ACC112 (cell line): ENCODE measurements at regions not wholly inside any gene's neighbourhood (a gene's known extent, or its start where the extent isn't known, plus 50 kb on each side); places are given as distances from the start of the nearest gene placed in this dataset.

Experiments
- H2AFZ ChIP-seq: fragments of 200-600 bp; sonication (generic); one replicate; pipeline ENCODE4 v1.6.0; 2017; ENCODE audit warnings: antibody characterized with exemption, low read length; ENCODE audit not compliant: unreplicated experiment
- H3K27ac ChIP-seq: fragments of 200-600 bp; sonication (generic); 2 replicates; pipeline ENCODE4 v1.5.1; 2014; ENCODE audit warnings: low read depth, mild to moderate bottlenecking, antibody characterized with exemption, low read length, moderate library complexity
- H3K27me3 ChIP-seq: fragments of 200-600 bp; sonication (generic); 2 replicates; pipeline ENCODE4 v1.6.1; 2014; ENCODE audit warnings: mild to moderate bottlenecking, antibody characterized with exemption, low read length, moderate library complexity, mixed read lengths; ENCODE audit not compliant: insufficient read depth
- H3K36me3 ChIP-seq: fragments of 200-600 bp; sonication (generic); 2 replicates; pipeline ENCODE4 v1.6.1; 2016; ENCODE audit warnings: mild to moderate bottlenecking, antibody characterized with exemption, low read length, moderate library complexity, mixed read lengths; ENCODE audit not compliant: insufficient read depth
- H3K4me1 ChIP-seq: fragments of 200-600 bp; sonication (generic); one replicate; pipeline ENCODE4 v1.6.1; 2016; ENCODE audit warnings: low read length, mixed read lengths; ENCODE audit not compliant: insufficient read depth, unreplicated experiment, control insufficient read depth
- H3K4me3 ChIP-seq: fragments of 200-600 bp; sonication (generic); 2 replicates; pipeline ENCODE4 v1.5.1; 2014; ENCODE audit warnings: mild to moderate bottlenecking, low read depth, low read length
- H3K79me2 ChIP-seq: fragments of 200-600 bp; sonication (generic); one replicate; pipeline ENCODE4 v1.6.0; 2016; ENCODE audit warnings: low read length; ENCODE audit not compliant: control insufficient read depth, unreplicated experiment, insufficient read depth

DNA sequence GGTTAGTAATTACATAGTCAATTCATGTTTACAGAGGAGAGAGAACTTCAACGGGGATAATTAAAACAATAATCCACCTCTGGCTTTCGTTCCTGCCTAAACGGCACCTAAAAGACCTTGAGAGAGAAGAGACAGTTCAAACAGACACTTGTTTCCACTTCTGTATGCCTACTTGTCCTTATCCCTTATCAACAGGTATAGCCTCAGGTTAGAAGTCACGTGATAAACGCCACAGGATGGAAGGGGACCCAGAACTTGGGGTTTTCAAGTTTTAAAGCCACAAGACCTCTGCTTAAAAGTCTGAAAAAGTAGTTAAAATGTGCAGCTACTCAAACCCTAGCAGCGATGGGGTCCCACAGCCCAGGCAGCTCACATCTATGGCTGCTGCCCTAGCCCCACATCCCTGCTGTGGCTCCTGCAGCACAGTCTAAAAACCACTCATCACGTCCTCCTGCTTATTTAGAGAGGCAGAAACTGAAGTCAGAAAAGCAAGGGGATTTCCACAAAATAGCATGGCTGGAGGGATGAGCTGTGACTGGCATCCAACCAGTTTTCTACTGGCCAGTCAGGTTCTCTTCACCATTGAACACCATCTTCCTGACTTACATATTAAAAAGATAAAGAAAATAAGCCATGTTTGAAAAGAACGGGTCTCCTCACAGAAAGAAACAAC lies 51.2 kb upstream of the SEC16B start:
- no peak overlapping the region for H3K4me3 ChIP-seq
- H3K36me3 ChIP-seq: no peaks in the 10 kb centered on the region
- H3K79me2 ChIP-seq: no peaks in the 10 kb centered on the region
- no peak overlapping the region for H3K27ac ChIP-seq
- no peak overlapping the region for H2AFZ ChIP-seq
- H3K4me1 ChIP-seq: peaks cover 6% of the 10 kb centered on the region
- H3K27me3 ChIP-seq: no peaks in the 10 kb centered on the region

DNA sequence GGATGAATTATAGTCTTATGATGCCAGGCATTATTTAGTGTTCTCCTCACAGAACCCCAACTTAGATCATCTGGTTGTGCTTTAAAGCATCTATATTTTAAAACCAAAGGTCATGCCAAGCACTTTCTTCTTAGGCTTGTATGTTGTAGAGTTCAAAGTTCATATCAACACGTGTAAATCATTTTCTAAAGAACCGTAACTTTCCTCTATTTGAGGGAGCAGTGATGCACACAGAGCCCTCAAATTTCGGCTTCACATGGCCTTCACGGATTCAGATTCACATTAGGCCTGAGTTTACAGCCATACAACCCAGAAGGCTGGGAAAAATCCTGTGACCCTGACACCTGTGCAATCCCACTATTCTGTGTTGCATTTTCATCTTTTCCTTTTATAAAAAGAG lies 52.1 kb upstream of the SEC16B start:
- no peak overlapping the region for H2AFZ ChIP-seq
- H3K27me3 ChIP-seq: no peaks in the 10 kb centered on the region
- H3K79me2 ChIP-seq: no peaks in the 10 kb centered on the region
- no peak overlapping the region for H3K4me3 ChIP-seq
- H3K36me3 ChIP-seq: no peaks in the 10 kb centered on the region
- H3K27ac ChIP-seq: no peak overlapping the region
- peaks cover 6% of the 10 kb centered on the region for H3K4me1 ChIP-seq

DNA sequence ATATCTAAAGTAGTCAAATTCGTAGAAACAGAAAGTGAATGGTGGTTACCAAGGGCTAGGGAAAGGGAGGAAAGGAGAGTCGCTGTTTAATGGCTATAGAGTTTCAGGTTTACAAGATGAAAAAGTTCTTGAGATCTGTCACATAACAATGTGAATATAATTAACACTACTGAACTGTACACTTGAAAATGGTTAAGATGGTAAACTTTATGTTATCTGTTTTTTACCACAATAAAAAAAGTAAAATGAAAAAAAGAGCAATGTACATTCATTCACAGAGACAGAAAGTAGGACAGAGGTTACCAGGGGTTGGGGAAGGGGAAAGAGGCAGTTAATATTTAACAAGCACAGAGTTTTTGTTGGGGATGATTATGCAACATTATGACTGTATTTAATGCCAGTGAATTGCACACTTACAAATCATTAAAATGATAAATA lies 53.3 kb upstream of the SEC16B start:
- Histone ChIP-seq H3K4me3 (no peak overlapping the region), H2AFZ (no peak overlapping the region), H3K4me1 (peaks cover 6% of the 10 kb centered on the region), H3K79me2 (no peaks in the 10 kb centered on the region), H3K36me3 (no peaks in the 10 kb centered on the region), H3K27ac (no peak overlapping the region), H3K27me3 (no peaks in the 10 kb centered on the region)

DNA sequence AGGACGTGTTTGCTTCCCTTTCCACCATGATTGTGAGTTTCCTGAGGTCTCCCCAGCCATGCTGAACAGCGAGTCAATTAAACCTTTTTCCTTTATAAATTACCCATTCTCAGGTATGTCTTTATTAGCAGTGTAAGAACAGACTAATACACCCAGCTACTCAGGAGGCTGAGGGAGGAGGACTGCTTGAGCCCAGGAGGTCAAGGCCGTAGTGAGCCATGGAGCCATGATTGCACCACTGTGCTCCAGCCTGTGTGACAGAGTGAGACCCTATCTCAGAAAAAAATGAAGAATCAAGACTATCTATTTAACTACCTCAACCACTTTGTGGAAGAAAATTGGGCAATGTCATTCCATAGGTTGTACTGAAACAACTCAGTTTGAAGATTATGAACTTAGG lies 54.6 kb upstream of the SEC16B start:
- Histone ChIP-seq H3K4me1 (peaks cover 6% of the 10 kb centered on the region), H3K79me2 (no peaks in the 10 kb centered on the region), H3K27ac (no peak overlapping the region), H2AFZ (no peak overlapping the region), H3K27me3 (no peaks in the 10 kb centered on the region), H3K36me3 (no peaks in the 10 kb centered on the region), H3K4me3 (no peak overlapping the region)

DNA sequence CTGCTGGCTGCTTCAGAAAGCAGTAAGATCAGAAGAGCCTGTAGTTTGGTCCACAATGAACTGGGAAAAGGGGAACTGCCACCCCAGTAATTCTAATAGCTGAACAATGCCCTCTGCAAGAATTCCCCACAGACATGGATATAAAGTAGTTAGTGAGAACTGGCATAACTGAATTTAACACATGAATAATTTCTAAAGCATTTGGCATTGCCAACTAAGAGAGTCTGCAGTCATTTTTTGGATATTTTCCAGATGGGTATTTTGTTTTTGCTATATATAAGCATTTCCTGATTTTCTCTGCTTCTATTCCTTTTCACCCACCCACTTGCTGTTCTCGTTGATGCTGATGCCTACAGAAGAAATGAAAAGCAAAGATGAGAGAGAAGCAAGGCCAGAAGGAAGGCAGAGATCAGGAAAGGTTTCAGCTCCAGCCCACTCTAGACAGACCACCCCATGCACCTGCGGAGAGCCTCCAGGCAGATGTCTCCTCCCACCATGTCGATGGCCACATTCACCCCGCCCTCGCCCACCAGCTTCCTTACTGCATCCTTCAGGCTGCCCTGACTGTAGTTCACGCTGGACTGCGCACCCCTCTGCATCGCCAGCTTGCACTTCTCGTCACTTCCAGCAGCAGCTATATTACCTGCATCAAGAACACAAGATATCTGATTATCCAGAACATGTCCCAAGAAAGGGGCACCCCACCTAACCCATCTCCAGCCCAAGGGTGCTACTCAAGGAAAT lies 55.9 kb upstream of the SEC16B start:
- no peaks in the 10 kb centered on the region for H3K79me2 ChIP-seq
- H3K4me3 ChIP-seq: no peak overlapping the region
- no peak overlapping the region for H3K27ac ChIP-seq
- H2AFZ ChIP-seq: no peak overlapping the region
- no peaks in the 10 kb centered on the region for H3K27me3 ChIP-seq
- H3K4me1 ChIP-seq: peaks cover 6% of the 10 kb centered on the region
- H3K36me3 ChIP-seq: no peaks in the 10 kb centered on the region

GRCh38 chr1:178028841-178029481 lies 59.1 kb upstream of the SEC16B start:
- Histone ChIP-seq H3K79me2 (no peaks in the 10 kb centered on the region), H3K4me1 (peaks cover 10% of the 10 kb centered on the region), H3K27me3 (no peaks in the 10 kb centered on the region), H3K27ac (no peak overlapping the region), H2AFZ (no peak overlapping the region), H3K4me3 (no peak overlapping the region), H3K36me3 (no peaks in the 10 kb centered on the region)

DNA sequence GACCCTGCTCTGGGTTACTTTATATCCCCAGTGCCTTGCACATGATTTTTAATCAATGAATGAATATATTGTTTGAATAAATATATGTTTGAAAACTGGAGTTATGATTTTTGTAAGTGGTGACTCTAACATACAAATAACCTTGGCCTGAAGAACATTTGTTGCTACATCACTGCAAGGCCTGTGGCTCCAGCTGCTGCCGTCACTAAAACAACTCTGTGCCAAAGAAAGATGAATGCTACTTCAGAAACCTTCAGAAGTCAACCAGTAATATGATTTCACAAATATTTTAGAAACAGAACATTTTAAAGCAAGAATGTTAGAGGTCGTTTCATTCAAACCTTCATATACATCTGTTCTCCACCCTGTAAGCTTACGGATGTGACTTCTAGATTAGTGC lies 60.6 kb upstream of the SEC16B start:
- no peak overlapping the region for H2AFZ ChIP-seq
- H3K27me3 ChIP-seq: no peaks in the 10 kb centered on the region
- H3K27ac ChIP-seq: no peak overlapping the region
- H3K4me1 ChIP-seq: peaks cover 7% of the 10 kb centered on the region
- H3K4me3 ChIP-seq: no peak overlapping the region
- no peaks in the 10 kb centered on the region for H3K36me3 ChIP-seq
- H3K79me2 ChIP-seq: no peaks in the 10 kb centered on the region

DNA sequence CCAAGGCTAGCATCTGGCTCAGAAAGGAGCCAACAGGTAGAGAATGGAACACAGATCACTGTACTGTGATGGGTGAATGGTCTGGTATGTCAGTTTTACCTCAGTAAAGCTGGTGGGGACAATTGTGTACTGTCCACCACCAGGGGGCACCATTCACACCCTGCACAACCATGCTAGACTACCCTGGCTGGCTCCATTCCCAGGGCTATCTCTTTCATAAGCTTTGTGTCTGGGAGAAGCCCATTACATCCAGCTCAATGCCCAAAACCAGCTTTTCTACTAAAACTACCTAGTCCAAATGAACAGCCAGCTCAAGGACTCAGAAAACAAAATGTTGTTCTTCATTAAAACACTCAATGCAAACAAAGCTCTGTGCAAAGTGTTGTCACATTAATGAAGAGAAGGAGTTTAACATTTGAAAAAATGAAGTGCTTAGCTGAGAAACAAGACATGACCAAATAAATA lies 62.0 kb upstream of the RASAL2 start:
- no peaks in the 10 kb centered on the region for H3K27me3 ChIP-seq
- H3K79me2 ChIP-seq: no peaks in the 10 kb centered on the region
- H3K4me3 ChIP-seq: no peak overlapping the region
- peaks cover 4% of the 10 kb centered on the region for H3K4me1 ChIP-seq
- H3K27ac ChIP-seq: no peak overlapping the region
- H3K36me3 ChIP-seq: no peaks in the 10 kb centered on the region
- H2AFZ ChIP-seq: peak overlapping the region; percentile 66

DNA sequence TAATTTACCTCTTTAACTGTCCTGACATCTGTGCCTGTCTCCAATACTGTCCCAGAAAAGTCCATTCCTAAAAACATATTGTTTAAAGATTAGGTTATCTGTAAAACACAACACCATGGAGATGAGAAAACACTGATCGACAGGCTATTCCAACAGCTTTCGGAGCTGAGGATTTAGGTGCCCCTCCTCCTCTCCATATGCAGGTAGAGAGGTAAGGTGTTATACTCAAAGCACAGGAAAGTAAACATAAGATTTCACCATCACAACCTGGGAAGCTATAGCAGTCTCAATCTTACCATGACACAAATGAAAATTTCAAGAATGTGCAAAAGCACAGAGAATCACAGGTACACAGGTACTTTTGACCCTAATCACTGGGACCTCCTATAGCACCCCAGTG lies 60.9 kb upstream of the RASAL2 start:
- H3K4me3 ChIP-seq: no peak overlapping the region
- H2AFZ ChIP-seq: no peak overlapping the region
- H3K27ac ChIP-seq: no peak overlapping the region
- no peaks in the 10 kb centered on the region for H3K36me3 ChIP-seq
- H3K4me1 ChIP-seq: peaks cover 4% of the 10 kb centered on the region
- no peaks in the 10 kb centered on the region for H3K79me2 ChIP-seq
- no peaks in the 10 kb centered on the region for H3K27me3 ChIP-seq

GRCh38 chr1:178034676-178035075 lies 59.2 kb upstream of the RASAL2 start:
- Histone ChIP-seq H3K36me3 (no peaks in the 10 kb centered on the region), H3K79me2 (no peaks in the 10 kb centered on the region), H3K27me3 (no peaks in the 10 kb centered on the region), H2AFZ (no peak overlapping the region), H3K27ac (no peak overlapping the region), H3K4me1 (peaks cover 4% of the 10 kb centered on the region), H3K4me3 (no peak overlapping the region)
